Cardiac fibroblast (primary cell): ENCODE measurements at regions not wholly inside any gene's neighbourhood (a gene's known extent, or its start where the extent isn't known, plus 50 kb on each side); places are given as distances from the start of the nearest gene placed in this dataset.

Experiments
- DNase-seq, 2 donors: peaks; one replicate each; pipeline versions ENCODE4 v3.0.0 to v3.0.0-alpha.2; 2010; ENCODE audit warnings: low read depth in 2 of 2
- H3K4me3 ChIP-seq, 2 donors: replicated peaks in 1 of 2; 1 replicate in 1 of 2; 2 replicates in 1 of 2; pipeline ENCODE4 v1.5.1; 2011; ENCODE audit warnings: low read depth in 2 of 2, low read length in 2 of 2, mild to moderate bottlenecking in 2 of 2, moderate library complexity in 1 of 2
- CTCF ChIP-seq: IDR thresholded peaks from one replicate; pipeline ENCODE4 v1.5.1; 2011; ENCODE audit warnings: low read depth, mild to moderate bottlenecking, low read length, inconsistent platforms

- TF ChIP-seq CTCF = no peak
- peak in 1 of 2 donors; percentile 39 for DNase-seq
- no peak overlapping the region for H3K4me3 ChIP-seq
Observed at GRCh38 chr2:211068108-211068780, 511.8 kb downstream of the CPS1 start.

DNA sequence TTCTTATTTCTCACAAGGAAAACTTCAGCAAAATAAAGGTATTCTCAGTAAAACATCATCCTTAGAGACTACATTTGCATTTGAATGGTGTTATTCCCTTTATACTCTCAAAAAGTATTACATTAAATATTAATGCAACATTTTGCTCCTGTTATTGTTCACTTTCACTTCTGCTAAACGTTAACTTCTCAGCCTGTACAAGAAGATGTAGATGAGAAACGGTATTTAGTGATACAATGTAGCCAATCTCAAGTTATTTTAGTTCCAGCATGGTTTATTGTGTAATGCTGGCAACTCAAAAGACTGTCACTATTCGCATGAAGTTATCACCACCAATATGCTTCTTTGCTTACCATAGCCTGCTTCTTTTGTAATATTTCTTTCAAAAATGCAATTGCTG lies 514.1 kb downstream of the CPS1 start:
- no peak for TF ChIP-seq CTCF
- no peak for DNase-seq

DNA sequence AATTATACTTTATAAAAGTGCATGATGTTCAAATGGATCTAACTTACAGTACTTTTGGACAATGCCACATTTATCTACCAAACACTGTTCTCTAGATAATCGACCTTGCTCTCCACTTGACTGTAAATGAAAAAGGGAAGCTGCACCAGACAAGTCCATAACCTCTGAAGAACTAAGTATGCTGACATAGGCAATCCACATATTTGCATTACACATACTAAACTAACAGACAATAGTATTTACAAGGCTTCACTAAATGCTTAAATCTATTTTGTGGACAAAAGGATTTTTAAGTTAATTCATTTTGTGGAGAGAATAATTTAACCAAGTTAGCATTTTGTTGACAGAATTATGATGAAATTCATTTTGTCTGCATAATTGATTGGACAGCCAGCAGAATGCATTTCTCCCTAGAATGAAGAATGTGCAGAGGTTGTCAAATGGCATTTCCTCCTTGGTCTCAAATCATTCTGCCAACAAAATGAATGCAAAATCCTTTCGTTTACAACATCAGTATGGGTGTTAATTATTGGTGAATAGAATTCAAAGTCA lies 520.9 kb downstream of the CPS1 start:
- no peak overlapping the region for H3K4me3 ChIP-seq
- DNase-seq = no peak
- TF ChIP-seq CTCF = no peak

More for the DNA sequence above, 514.1 kb downstream of the CPS1 start:
- no peak overlapping the region for H3K4me3 ChIP-seq

DNA sequence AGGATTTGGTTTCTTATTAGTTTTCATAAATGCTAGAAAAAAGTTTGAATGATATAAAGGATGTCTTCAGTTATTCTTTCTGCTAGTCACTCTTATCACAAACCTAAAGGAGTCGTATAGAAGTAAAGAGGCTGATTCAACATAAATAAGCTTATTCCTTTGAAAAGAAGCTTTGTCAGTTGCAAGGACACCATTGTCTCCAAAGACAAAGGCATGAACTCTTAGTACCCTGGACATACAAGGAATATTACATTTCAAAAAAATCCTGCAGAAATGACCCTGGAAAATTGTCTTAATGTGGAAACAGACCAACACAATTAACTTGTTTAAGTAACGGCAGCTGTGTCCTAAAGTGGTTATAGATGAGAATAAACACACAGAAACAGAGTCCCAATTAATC lies 528.0 kb downstream of the CPS1 start:
- TF ChIP-seq CTCF = no peak
- no peak overlapping the region for H3K4me3 ChIP-seq
- no peak for DNase-seq

DNA sequence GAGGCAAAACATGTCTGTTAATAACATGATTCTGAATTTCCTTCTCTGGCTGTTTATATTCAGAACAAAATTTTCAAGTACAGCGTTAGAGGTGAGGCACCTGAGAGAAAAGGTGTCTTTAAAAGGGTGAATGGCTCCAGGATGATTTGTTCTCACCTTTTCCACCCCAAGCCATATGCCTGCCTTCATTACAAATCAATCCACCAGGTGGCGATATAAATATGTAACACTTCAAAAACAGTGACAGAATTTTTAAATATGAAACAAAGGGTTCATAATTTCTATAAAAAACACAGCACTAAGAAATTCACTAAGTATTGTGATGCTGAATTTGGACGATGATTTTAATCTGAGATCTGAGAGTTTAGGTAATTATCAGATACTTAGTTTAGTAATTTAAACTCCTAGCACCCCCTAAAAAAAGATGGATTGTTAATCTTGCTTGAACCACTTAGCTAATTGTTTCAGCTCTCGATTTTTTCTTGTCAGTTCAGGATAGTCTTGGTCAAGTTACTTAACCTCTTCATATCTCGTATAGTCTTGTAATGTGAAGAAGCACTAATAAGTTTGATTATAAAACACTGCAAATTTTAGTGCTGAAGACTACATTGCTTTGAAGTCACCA lies 528.8 kb downstream of the CPS1 start:
- peak; percentile 50 for TF ChIP-seq CTCF
- no peak overlapping the region for H3K4me3 ChIP-seq
- peak; percentile 64 to 67 for DNase-seq

DNA sequence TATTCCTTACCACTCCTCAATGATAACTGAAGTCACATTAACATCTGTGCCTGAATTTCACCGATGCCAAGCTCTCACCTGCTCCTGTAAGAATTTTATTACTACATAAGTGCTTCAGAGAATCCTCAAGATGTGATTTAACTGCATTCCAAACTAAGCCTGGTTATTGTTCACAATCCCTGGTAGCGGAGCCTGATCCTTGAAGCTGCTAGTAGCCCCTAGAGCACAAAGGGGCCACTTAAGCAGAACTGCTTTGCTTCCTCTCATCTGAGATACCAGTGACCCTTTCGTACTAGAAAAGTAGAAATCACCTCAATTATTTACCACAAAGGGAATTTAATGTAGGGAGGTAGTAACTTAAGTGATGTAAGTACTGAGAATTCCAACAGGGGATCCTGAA lies 529.6 kb downstream of the CPS1 start:
- no peak overlapping the region for H3K4me3 ChIP-seq
- no peak for TF ChIP-seq CTCF
- DNase-seq = no peak

DNA sequence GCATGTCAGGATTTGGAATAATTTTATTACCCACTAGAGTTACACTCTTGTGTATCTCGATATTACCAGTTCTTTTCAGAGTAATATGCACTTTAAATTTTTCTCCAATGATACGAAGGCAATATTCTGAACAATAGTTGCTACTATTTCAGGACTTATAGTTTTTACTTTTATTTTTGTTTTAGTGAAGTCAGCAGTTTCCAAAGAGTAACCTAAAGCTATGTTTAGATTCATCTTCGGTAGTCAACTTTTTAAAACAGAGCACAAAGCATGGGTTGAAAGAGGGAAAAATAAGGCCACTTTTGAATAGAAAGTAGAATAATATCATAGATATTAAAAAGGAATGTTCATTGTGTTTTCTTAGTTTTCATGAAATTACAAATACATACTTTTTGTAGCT lies 532.7 kb downstream of the CPS1 start:
- TF ChIP-seq CTCF = no peak
- DNase-seq = no peak
- H3K4me3 ChIP-seq = no peak overlapping the region
